ENCODE measurements at regions not wholly inside any gene's neighbourhood (a gene's known extent, or its start where the extent isn't known, plus 50 kb on each side); places are given as distances from the start of the nearest gene placed in this dataset.

- TF ChIP-seq TAF1 (IDR thresholded peaks at IDR 0.05; ENCODE audit: low read depth, low read length) = no peak
- TF ChIP-seq POLR2A (IDR thresholded peaks at IDR 0.05; ENCODE audit: low read depth, low read length) = no peak
Observed at GRCh38 chr1:218759795-218760194, 413.9 kb upstream of the LYPLAL1 start.
